ENCODE measurements at regions not wholly inside any gene's neighbourhood (a gene's known extent, or its start where the extent isn't known, plus 50 kb on each side); places are given as distances from the start of the nearest gene placed in this dataset.

- TF ChIP-seq CTCF (IDR thresholded peaks at IDR 0.05) (no peak), POLR2A (IDR thresholded peaks at IDR 0.05) (no peak)
Measured at GRCh38 chr16:87177673-87178072, 139.5 kb downstream of the C16orf95 start.
